Colonic mucosa (tissue), 4 donors: ENCODE measurements at regions not wholly inside any gene's neighbourhood (a gene's known extent, or its start where the extent isn't known, plus 50 kb on each side); places are given as distances from the start of the nearest gene placed in this dataset.
"Not testable (repeated sequence)": the region's sequence is repeated elsewhere in the genome, so short reads cannot be mapped to it uniquely, and the experiment has no call there.

ENCODE experiments used
- DNase-seq: peaks from one replicate; pipeline ENCODE4 v3.0.0-alpha.2; 2020
- H3K27ac ChIP-seq: fragments of 200-600 bp; one replicate; pipeline ENCODE4 v1.8.0; 2021
- H3K27me3 ChIP-seq: fragments of 200-600 bp; one replicate; pipeline ENCODE4 v1.8.0; 2021
- H3K36me3 ChIP-seq: fragments of 200-600 bp; one replicate; pipeline ENCODE4 v1.8.0; 2021
- H3K4me1 ChIP-seq: fragments of 200-600 bp; one replicate; pipeline ENCODE4 v1.8.0; 2021; ENCODE audit warnings: mild to moderate bottlenecking
- H3K4me3 ChIP-seq: fragments of 200-600 bp; one replicate; pipeline ENCODE4 v1.8.0; 2021
- H3K9ac ChIP-seq, 2 donors: one replicate each; pipeline ENCODE4 v1.7.0; 2013; ENCODE audit warnings: control low read depth in 2 of 2, low read depth in 2 of 2, low read length in 2 of 2
- H3K9me3 ChIP-seq: fragments of 200-600 bp; one replicate; pipeline ENCODE4 v1.8.0; 2021
- CTCF ChIP-seq: fragments of 200-600 bp; IDR thresholded peaks from one replicate; pipeline ENCODE4 v1.8.0; 2022; ENCODE audit warnings: antibody characterized with exemption, mild to moderate bottlenecking
- intact Hi-C: fragments of 100-400 bp; cut with DNase I; formaldehyde crosslinking; loops from one replicate; pipeline ENCODE4 v1.14.1; 2022
- donor health status: healthy.
- donor health status: DM: no; HTN: no; CAD: no.
- donor health status: DM: no; HTN: no; CAD: no.

- no peak overlapping the region for H3K9ac ChIP-seq
- no peaks in the 10 kb centered on the region for H3K9me3 ChIP-seq
- no peaks in the 10 kb centered on the region for H3K4me1 ChIP-seq
- no peak for TF ChIP-seq CTCF
- H3K27ac ChIP-seq, result no peak overlapping the region
- H3K36me3 ChIP-seq, result no peaks in the 10 kb centered on the region
- no peak for DNase-seq
- intact Hi-C loops, result no loop called here
- H3K4me3 ChIP-seq, result no peak overlapping the region
- no peaks in the 10 kb centered on the region for H3K27me3 ChIP-seq
Measured at GRCh38 chr18:4536447-4536846, 81.3 kb upstream of the DLGAP1 start.

GRCh38 chr18:4528405-4528804, 73.3 kb upstream of the DLGAP1 start:
- Histone ChIP-seq H3K27ac (no peak overlapping the region), H3K9me3 (no peaks in the 10 kb centered on the region), H3K36me3 (no peaks in the 10 kb centered on the region), H3K4me1 (no peaks in the 10 kb centered on the region), H3K27me3 (no peaks in the 10 kb centered on the region), H3K4me3 (no peak overlapping the region), H3K9ac (no peak overlapping the region)
- intact Hi-C loops, result no loop called here
- TF ChIP-seq CTCF, result no peak
- no peak for DNase-seq

- intact Hi-C loops, H3K27ac ChIP-seq, DNase-seq, H3K27me3 ChIP-seq, H3K9me3 ChIP-seq, H3K4me1 ChIP-seq, H3K9ac ChIP-seq, H3K36me3 ChIP-seq, H3K4me3 ChIP-seq: not testable (repeated sequence)
Measured at GRCh38 chr18:4527826-4528225, 72.7 kb upstream of the DLGAP1 start.

GRCh38 chr18:4524096-4524495, 69.0 kb upstream of the DLGAP1 start:
- no peaks in the 10 kb centered on the region for H3K27me3 ChIP-seq
- intact Hi-C loops, result no loop called here
- no peaks in the 10 kb centered on the region for H3K4me1 ChIP-seq
- no peak overlapping the region for H3K9ac ChIP-seq
- no peaks in the 10 kb centered on the region for H3K9me3 ChIP-seq
- H3K36me3 ChIP-seq, result no peaks in the 10 kb centered on the region
- TF ChIP-seq CTCF, result no peak
- no peak for DNase-seq
- no peak overlapping the region for H3K4me3 ChIP-seq
- H3K27ac ChIP-seq, result no peak overlapping the region

- H3K4me3 ChIP-seq, result no peak overlapping the region
- H3K27me3 ChIP-seq, result no peaks in the 10 kb centered on the region
- TF ChIP-seq CTCF, result no peak
- intact Hi-C loops, result no loop called here
- H3K4me1 ChIP-seq, result no peaks in the 10 kb centered on the region
- no peak for DNase-seq
- no peak overlapping the region for H3K27ac ChIP-seq
- H3K9ac ChIP-seq, result no peak overlapping the region
- no peaks in the 10 kb centered on the region for H3K9me3 ChIP-seq
- H3K36me3 ChIP-seq, result no peaks in the 10 kb centered on the region
Measured at GRCh38 chr18:4511166-4511565, 56.1 kb upstream of the DLGAP1 start.

GRCh38 chr18:4510711-4511110, 55.6 kb upstream of the DLGAP1 start:
- no peak overlapping the region for H3K9ac ChIP-seq
- no peaks in the 10 kb centered on the region for H3K27me3 ChIP-seq
- no peak overlapping the region for H3K4me3 ChIP-seq
- no peak for DNase-seq
- intact Hi-C loops, result no loop called here
- no peaks in the 10 kb centered on the region for H3K4me1 ChIP-seq
- no peak overlapping the region for H3K27ac ChIP-seq
- no peaks in the 10 kb centered on the region for H3K36me3 ChIP-seq
- no peak for TF ChIP-seq CTCF
- H3K9me3 ChIP-seq, result no peaks in the 10 kb centered on the region
